Brain microvascular endothelial cell (primary cell): ENCODE measurements at regions not wholly inside any gene's neighbourhood (a gene's known extent, or its start where the extent isn't known, plus 50 kb on each side); places are given as distances from the start of the nearest gene placed in this dataset.

Source experiments
- DNase-seq: peaks from one replicate; pipeline ENCODE4 v3.0.0-alpha.2; 2020
- H3K27ac ChIP-seq: fragments of 250-450 bp; sonication (Bioruptor Pico); 2 replicates; pipeline ENCODE4 v1.5.1; 2020; ENCODE audit warnings: mild to moderate bottlenecking, moderate library complexity
- H3K27me3 ChIP-seq: fragments of 250-450 bp; sonication (Bioruptor Pico); replicated peaks from 2 replicates; pipeline ENCODE4 v1.5.1; 2020; ENCODE audit warnings: mild to moderate bottlenecking
- H3K36me3 ChIP-seq: fragments of 250-450 bp; sonication (Bioruptor Pico); replicated peaks from 2 replicates; pipeline ENCODE4 v1.5.1; 2020; ENCODE audit warnings: mild to moderate bottlenecking
- H3K4me3 ChIP-seq: 2 replicates; pipeline ENCODE4 v1.5.1; 2011; ENCODE audit warnings: low read depth, mild to moderate bottlenecking, control low read depth, low read length, moderate library complexity
- in situ Hi-C: cut with HindIII; loops from 2 replicates; pipeline ENCODE4 v1.10.0; 2017; ENCODE audit warnings: low sequenced_read_pairs, low pct_ligation_motif_present
- TF ChIP-seq, protein P1 (sequence below): IDR thresholded peaks from 2 replicates; pipeline ENCODE4 v1.5.1; 2011; ENCODE audit warnings: low read depth, mild to moderate bottlenecking, moderate library complexity, low read length, control low read depth, inconsistent platforms; ENCODE audit errors: missing control alignments

DNA sequence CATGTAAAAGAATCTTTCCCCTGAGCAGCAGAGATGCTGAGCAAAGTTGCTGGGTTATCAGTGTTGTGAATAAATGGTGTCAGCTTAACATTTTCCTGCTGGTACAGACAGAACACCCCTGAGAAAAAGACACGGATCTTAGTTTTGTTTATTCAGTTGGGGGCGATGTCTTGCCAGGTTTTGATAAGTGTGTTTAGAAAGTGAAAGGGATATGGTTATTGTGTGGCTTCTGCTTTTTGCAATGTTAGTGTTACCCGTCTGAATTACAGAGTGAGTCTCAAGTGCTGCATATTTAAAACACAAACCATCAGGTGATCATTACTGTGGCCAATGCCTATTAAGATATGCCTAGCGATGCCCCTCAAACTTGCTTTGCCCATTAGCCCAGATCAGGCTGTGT is 864.6 kb upstream of the SEL1L start:
- in situ Hi-C loops: no loop called here
- Histone ChIP-seq H3K27ac (no peak overlapping the region), H3K4me3 (no peak overlapping the region), H3K27me3 (no peaks in the 10 kb centered on the region), H3K36me3 (no peaks in the 10 kb centered on the region)
- TF ChIP-seq, protein P1, sequence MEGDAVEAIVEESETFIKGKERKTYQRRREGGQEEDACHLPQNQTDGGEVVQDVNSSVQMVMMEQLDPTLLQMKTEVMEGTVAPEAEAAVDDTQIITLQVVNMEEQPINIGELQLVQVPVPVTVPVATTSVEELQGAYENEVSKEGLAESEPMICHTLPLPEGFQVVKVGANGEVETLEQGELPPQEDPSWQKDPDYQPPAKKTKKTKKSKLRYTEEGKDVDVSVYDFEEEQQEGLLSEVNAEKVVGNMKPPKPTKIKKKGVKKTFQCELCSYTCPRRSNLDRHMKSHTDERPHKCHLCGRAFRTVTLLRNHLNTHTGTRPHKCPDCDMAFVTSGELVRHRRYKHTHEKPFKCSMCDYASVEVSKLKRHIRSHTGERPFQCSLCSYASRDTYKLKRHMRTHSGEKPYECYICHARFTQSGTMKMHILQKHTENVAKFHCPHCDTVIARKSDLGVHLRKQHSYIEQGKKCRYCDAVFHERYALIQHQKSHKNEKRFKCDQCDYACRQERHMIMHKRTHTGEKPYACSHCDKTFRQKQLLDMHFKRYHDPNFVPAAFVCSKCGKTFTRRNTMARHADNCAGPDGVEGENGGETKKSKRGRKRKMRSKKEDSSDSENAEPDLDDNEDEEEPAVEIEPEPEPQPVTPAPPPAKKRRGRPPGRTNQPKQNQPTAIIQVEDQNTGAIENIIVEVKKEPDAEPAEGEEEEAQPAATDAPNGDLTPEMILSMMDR: no peak
- no peak for DNase-seq

DNA sequence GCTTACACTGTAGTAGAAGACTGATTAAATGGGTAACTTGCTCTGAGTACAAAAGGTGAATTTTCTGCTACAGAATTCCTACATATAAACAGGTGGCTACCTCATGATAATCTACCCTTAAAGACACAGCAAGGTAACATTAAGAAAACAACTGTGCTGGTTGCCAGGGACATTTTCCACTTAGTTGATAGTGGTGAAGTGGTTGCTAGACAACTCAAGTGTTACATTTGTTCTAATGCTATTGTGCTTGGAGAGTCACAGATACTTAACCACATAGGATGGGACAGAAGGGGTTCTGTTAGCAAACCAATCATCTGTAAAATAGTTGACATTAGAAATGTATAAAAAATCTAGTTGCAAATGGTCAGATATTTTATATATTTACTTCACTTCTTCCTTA is 870.3 kb upstream of the SEL1L start:
- no peak for DNase-seq
- H3K27me3 ChIP-seq: no peaks in the 10 kb centered on the region
- no peaks in the 10 kb centered on the region for H3K36me3 ChIP-seq
- TF ChIP-seq, protein P1: no peak
- H3K27ac ChIP-seq: no peak overlapping the region
- no peak overlapping the region for H3K4me3 ChIP-seq
- in situ Hi-C loops: no loop called here

DNA sequence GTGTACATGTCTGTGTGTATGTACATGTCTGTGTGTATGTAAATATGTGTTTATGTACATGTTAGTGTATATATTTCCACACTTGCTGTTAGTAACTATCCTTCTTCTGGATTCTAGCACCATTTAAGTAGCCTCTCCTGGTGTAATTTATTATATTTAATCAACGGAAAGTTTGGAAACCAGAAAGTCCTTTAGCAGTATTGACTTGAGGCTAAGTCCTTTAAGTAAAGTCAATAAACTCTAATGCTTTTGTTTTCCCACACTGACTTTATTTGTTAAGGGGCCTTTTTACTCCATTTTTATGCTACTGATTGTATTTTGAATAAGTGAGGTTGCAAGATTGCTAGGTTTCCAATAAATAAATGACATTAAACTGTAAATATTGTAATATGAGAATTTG is 876.4 kb upstream of the SEL1L start:
- in situ Hi-C loops: no loop called here
- Histone ChIP-seq H3K36me3 (no peaks in the 10 kb centered on the region), H3K27ac (no peak overlapping the region), H3K27me3 (no peaks in the 10 kb centered on the region), H3K4me3 (no peak overlapping the region)
- no peak for DNase-seq
- TF ChIP-seq, protein P1: no peak

DNA sequence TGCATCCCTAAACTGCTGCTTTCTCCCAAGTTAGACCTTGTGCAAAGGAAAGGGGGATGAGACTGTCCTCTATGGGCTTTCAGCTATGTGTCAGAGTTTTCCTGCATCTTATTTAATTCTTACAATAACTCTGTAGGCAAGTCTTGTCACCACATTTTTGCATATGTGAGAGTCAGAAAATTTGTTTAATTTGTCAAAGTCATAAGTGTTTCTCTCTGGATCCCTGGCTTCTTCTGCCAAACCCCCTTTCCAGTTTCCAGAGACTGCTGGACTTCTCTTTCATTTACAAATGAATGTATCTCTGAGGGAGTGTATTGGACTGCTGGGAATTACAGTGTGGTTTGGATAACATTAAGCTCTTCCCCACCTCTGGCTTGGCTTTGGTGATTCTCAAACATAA is 877.6 kb upstream of the SEL1L start:
- in situ Hi-C loops: no loop called here
- DNase-seq: no peak
- TF ChIP-seq, protein P1: no peak
- Histone ChIP-seq H3K27ac (no peak overlapping the region), H3K4me3 (no peak overlapping the region), H3K27me3 (no peaks in the 10 kb centered on the region), H3K36me3 (no peaks in the 10 kb centered on the region)

DNA sequence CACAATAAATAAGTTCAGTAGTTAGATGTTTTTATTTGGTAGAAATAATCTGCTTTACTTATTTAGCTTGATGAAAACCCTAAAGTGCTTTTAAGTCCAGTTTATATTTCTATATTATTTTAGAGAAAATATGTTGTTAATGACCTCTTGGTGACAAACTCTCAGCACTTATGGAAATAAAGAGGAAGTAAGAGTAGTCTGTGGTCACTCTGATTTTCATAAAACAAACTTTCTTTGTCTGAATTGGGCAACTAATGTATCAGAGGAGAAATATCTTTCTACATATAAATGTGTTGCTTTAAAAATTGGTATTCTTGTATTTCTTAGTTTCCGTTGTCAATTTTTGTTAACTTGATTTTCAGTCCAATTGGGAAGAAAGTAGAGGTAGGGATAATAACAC is 878.9 kb upstream of the SEL1L start:
- H3K27me3 ChIP-seq: no peaks in the 10 kb centered on the region
- DNase-seq: no peak
- in situ Hi-C loops: no loop called here
- no peak overlapping the region for H3K4me3 ChIP-seq
- no peak overlapping the region for H3K27ac ChIP-seq
- TF ChIP-seq, protein P1: no peak
- no peaks in the 10 kb centered on the region for H3K36me3 ChIP-seq

DNA sequence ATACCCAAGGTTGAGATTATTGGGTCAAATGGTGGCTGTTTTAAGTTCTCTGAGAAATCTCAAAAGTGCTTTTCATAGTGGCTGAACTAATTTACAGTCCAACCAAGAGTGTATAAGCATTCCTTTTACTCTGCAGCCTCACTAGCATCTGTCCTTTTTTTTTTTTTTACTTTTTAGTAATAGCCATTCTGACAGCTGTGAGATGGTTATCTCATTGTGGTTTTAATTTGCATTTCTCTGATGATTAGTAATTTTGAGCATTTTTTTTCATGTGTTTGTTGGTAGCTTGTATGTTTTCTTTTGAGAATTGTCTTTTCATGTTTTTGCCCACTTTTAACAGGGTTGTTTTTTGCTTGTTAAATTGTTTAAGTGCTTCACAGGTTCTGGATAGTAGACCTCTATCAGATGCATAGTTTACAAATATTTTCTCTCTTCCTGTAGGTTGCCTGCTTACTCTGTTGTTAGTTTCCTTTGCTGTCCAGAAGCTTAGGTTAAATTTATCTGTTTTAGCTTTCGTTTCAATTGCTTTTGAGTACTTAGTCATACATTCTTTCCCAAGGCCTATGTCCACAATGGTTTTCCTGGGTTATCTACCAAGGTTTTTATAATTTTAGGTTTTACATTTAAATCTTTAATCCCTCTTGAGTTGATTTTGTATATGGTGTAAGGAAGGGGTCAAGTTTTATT is 881.3 kb upstream of the SEL1L start:
- no peak for DNase-seq
- in situ Hi-C loops: no loop called here
- Histone ChIP-seq H3K27me3 (no peaks in the 10 kb centered on the region), H3K36me3 (no peaks in the 10 kb centered on the region), H3K4me3 (no peak overlapping the region), H3K27ac (no peak overlapping the region)
- TF ChIP-seq, protein P1: no peak
